ENCODE measurements at regions not wholly inside any gene's neighbourhood (a gene's known extent, or its start where the extent isn't known, plus 50 kb on each side); places are given as distances from the start of the nearest gene placed in this dataset.

GRCh38 chr3:132154619-132155018, 119.8 kb upstream of the CPNE4 start:
- no peak for DNase-seq (ENCODE audit: low read depth in 2 of 2)
- H3K4me3 ChIP-seq (replicated peaks in 1 of 2; ENCODE audit: low read depth in 2 of 2, low read length in 2 of 2), result no peak overlapping the region
- TF ChIP-seq CTCF (IDR thresholded peaks at IDR 0.05; ENCODE audit: low read depth, low read length), result no peak

- no peak for TF ChIP-seq CTCF (IDR thresholded peaks at IDR 0.05; ENCODE audit: low read depth, low read length)
- no peak overlapping the region for H3K4me3 ChIP-seq (replicated peaks in 1 of 2; ENCODE audit: low read depth in 2 of 2, low read length in 2 of 2)
- DNase-seq (ENCODE audit: low read depth in 2 of 2), result no peak
These were observed 124.3 kb upstream of the CPNE4 start for GRCh38 chr3:132159145-132159544.

- no peak for DNase-seq (ENCODE audit: low read depth in 2 of 2)
- H3K4me3 ChIP-seq (replicated peaks in 1 of 2; ENCODE audit: low read depth in 2 of 2, low read length in 2 of 2), result no peak overlapping the region
- no peak for TF ChIP-seq CTCF (IDR thresholded peaks at IDR 0.05; ENCODE audit: low read depth, low read length)
These were observed 125.4 kb upstream of the CPNE4 start for GRCh38 chr3:132160198-132160597.

- no peak for TF ChIP-seq CTCF (IDR thresholded peaks at IDR 0.05; ENCODE audit: low read depth, low read length)
- H3K4me3 ChIP-seq (replicated peaks in 1 of 2; ENCODE audit: low read depth in 2 of 2, low read length in 2 of 2), result no peak overlapping the region
- DNase-seq (ENCODE audit: low read depth in 2 of 2), result peak in 1 of 2 donors; percentile 4
These were observed 126.8 kb upstream of the CPNE4 start for GRCh38 chr3:132161608-132162007.

- peak; percentile 52 to 69 for DNase-seq (ENCODE audit: low read depth in 2 of 2)
- TF ChIP-seq CTCF (IDR thresholded peaks at IDR 0.05; ENCODE audit: low read depth, low read length), result no peak
- no peak overlapping the region for H3K4me3 ChIP-seq (replicated peaks in 1 of 2; ENCODE audit: low read depth in 2 of 2, low read length in 2 of 2)
These were observed 129.8 kb upstream of the CPNE4 start for GRCh38 chr3:132164469-132165092.

GRCh38 chr3:132167870-132168269, 133.1 kb upstream of the CPNE4 start:
- no peak for DNase-seq (ENCODE audit: low read depth in 2 of 2)
- TF ChIP-seq CTCF (IDR thresholded peaks at IDR 0.05; ENCODE audit: low read depth, low read length), result no peak
- H3K4me3 ChIP-seq (replicated peaks in 1 of 2; ENCODE audit: low read depth in 2 of 2, low read length in 2 of 2), result no peak overlapping the region

GRCh38 chr3:132174500-132174899, 139.7 kb upstream of the CPNE4 start:
- DNase-seq (ENCODE audit: low read depth in 2 of 2), result peak in 1 of 2 donors; percentile 18
- no peak overlapping the region for H3K4me3 ChIP-seq (replicated peaks in 1 of 2; ENCODE audit: low read depth in 2 of 2, low read length in 2 of 2)
- no peak for TF ChIP-seq CTCF (IDR thresholded peaks at IDR 0.05; ENCODE audit: low read depth, low read length)

Measured in cardiac fibroblast (primary cell).